HepG2 (cell line): ENCODE measurements at regions not wholly inside any gene's neighbourhood (a gene's known extent, or its start where the extent isn't known, plus 50 kb on each side); places are given as distances from the start of the nearest gene placed in this dataset.

ENCODE experiments used
- ATAC-seq: fragments of 200-7000 bp; cut with Tn5 transposase; 3 replicates; pipeline ENCODE4 v1.9.1; 2020; ENCODE audit warnings: mild to moderate bottlenecking, moderate library complexity
- BruUV-seq: library from RNA; stranded (reverse); fragments of 400-500 nt; replicated peaks from 2 replicates; lab custom pipeline; 2021; lab: Mats Ljungman, UMichigan
- CTCF ChIA-PET: fragments of 300-600 bp; formaldehyde crosslinking; extraction: SDS; loops from one replicate; lab custom pipeline; 2021; ENCODE audit warnings: low total read pairs, inconsistent platforms, low intra/inter-chr PET ratio; lab: Yijun Ruan, JAX
- POLR2A ChIA-PET: fragments of 350-600 bp; sonication (Branson Sonifier 250); formaldehyde crosslinking; loops from one replicate; lab custom pipeline; 2020; ENCODE audit warnings: antibody characterized with exemption, inconsistent platforms; lab: Yijun Ruan, JAX
- DNase-seq: peaks from one replicate; pipeline ENCODE4 v3.0.0-alpha.2; 2015; ENCODE audit warnings: low spot score
- FAIRE-seq: peaks from 3 replicates; lab custom pipeline; 2011; peaks lifted over from hg19 to GRCh38; lab: Jason Lieb, UNC
- H2AFZ ChIP-seq: one replicate; pipeline ENCODE4 v1.6.1; 2011; ENCODE audit warnings: low read length, inconsistent platforms
- H3K27ac ChIP-seq: fragments of 300-600 bp; 3 replicates; pipeline ENCODE4 v1.8.0; 2011; ENCODE audit warnings: mixed run types, mild to moderate bottlenecking, mixed read lengths, low read length, inconsistent platforms; ENCODE audit not compliant: insufficient read depth; ENCODE audit errors: extremely low read length
- H3K27me3 ChIP-seq, 2 experiments: fragments of 200-600 bp in 1 of 2; 2 replicates in 1 of 2; 3 replicates in 1 of 2; pipeline versions ENCODE4 v1.6.0 to v1.8.0; 2011; ENCODE audit warnings: low read length in 2 of 2, mild to moderate bottlenecking in 2 of 2, moderate library complexity in 2 of 2, inconsistent platforms in 1 of 2; ENCODE audit not compliant: insufficient read depth in 2 of 2, control insufficient read depth in 1 of 2
- H3K36me3 ChIP-seq, 2 experiments: fragments of 200-600 bp in 1 of 2; replicated peaks in 1 of 2; 2 replicates in 1 of 2; 3 replicates in 1 of 2; pipeline versions ENCODE4 v1.5.1 to v1.8.0; 2011; ENCODE audit warnings: low read length in 2 of 2, inconsistent platforms in 1 of 2; ENCODE audit not compliant: insufficient read depth in 2 of 2, control insufficient read depth in 1 of 2
- H3K4me1 ChIP-seq: 2 replicates; pipeline ENCODE4 v1.5.1; 2012; ENCODE audit warnings: low read length, inconsistent platforms; ENCODE audit not compliant: insufficient read depth
- H3K4me2 ChIP-seq: 2 replicates; pipeline ENCODE4 v1.6.0; 2011; ENCODE audit warnings: low read depth, low read length, inconsistent platforms
- H3K4me3 ChIP-seq, 3 experiments: fragments of 200-600 bp in 1 of 3; sonication (generic), shearing (Covaris generic) in 1 of 3; replicated peaks in 1 of 3; 2 replicates each; pipeline ENCODE4 v1.5.1; 2011 to 2016; ENCODE audit warnings: low read length in 3 of 3, inconsistent platforms in 2 of 3, low read depth in 2 of 3, mild to moderate bottlenecking in 2 of 3, control low read depth in 1 of 3, mixed read lengths in 1 of 3; ENCODE audit not compliant: insufficient read depth in 1 of 3
- H3K79me2 ChIP-seq: one replicate; pipeline ENCODE4 v1.6.1; 2011; ENCODE audit warnings: low read length, inconsistent platforms; ENCODE audit not compliant: insufficient read depth
- H3K9ac ChIP-seq: 2 replicates; pipeline ENCODE4 v1.6.0; 2011; ENCODE audit warnings: mild to moderate bottlenecking, low read depth, low read length, inconsistent platforms; ENCODE audit not compliant: insufficient read depth
- H3K9me3 ChIP-seq: 2 replicates; pipeline ENCODE4 v1.5.1; 2012; ENCODE audit warnings: mild to moderate bottlenecking, low read length
- H4K20me1 ChIP-seq: 2 replicates; pipeline ENCODE4 v1.6.0; 2011; ENCODE audit warnings: inconsistent platforms, mild to moderate bottlenecking, low read length, moderate library complexity; ENCODE audit not compliant: insufficient read depth
- CCAR2 ChIP-seq: fragments of 200-400 bp; formaldehyde crosslinking; optimal IDR thresholded peaks from 2 replicates; pipeline ENCODE3; 2018; ENCODE audit warnings: low read depth, mild to moderate bottlenecking, low read length, moderate library complexity
- MIER2 ChIP-seq: IDR thresholded peaks from 2 replicates; pipeline ENCODE4 v1.6.1; 2016; ENCODE audit warnings: missing biosample characterization, missing genetic modification reagents
- RAD21 ChIP-seq: fragments of 450-650 bp; formaldehyde crosslinking; IDR thresholded peaks from 2 replicates; pipeline ENCODE4 v1.5.0; 2020; ENCODE audit warnings: mild to moderate bottlenecking
- SUZ12 ChIP-seq: fragments of 150-350 bp; IDR thresholded peaks from 2 replicates; pipeline ENCODE4 v1.6.1; 2014; ENCODE audit warnings: low read depth, low read length
- ZFP36L1 ChIP-seq: sonication (generic); formaldehyde crosslinking; IDR thresholded peaks from 2 replicates; pipeline ENCODE4 v1.8.0; 2022; ENCODE audit warnings: mild to moderate bottlenecking, missing genetic modification reagents, moderate library complexity
- ZNF30 ChIP-seq: sonication (generic); formaldehyde crosslinking; IDR thresholded peaks from 2 replicates; pipeline ENCODE4 v1.5.0; 2020; ENCODE audit warnings: mild to moderate bottlenecking, missing genetic modification reagents
- ZNF570 ChIP-seq: sonication (generic); formaldehyde crosslinking; IDR thresholded peaks from 2 replicates; pipeline ENCODE4 v1.4.0; 2020; ENCODE audit warnings: mild to moderate bottlenecking, missing genetic modification reagents, borderline replicate concordance
- WGBS: methylation state at CpG from one replicate; pipeline ENCODE4 v1.1.6; 2017; ENCODE audit warnings: low lambda C conversion rate; 5-methylcytosine and 5-hydroxymethylcytosine counted together
- in situ Hi-C: cut with HindIII; loops from 2 replicates; pipeline ENCODE4 v1.10.0; 2017; ENCODE audit warnings: low pct_unique_long_range_greater_than_20kb; ENCODE audit not compliant: extremely low pct_ligation_motif_present
- intact Hi-C: fragments of 100-400 bp; cut with micrococcal nuclease; formaldehyde crosslinking; loops from one replicate; pipeline ENCODE4 v1.10.0; 2022; ENCODE audit not compliant: unreplicated experiment
- TF ChIP-seq, protein P1 (sequence below): sonication (generic); formaldehyde crosslinking; IDR thresholded peaks from 2 replicates; pipeline ENCODE4 v1.4.0; 2020; ENCODE audit warnings: low read depth, missing genetic modification reagents

- DNase-seq (no peak), FAIRE-seq (no peak), ATAC-seq (no peak)
- in situ Hi-C loops (no loop called here), intact Hi-C loops (no loop called here)
- Histone ChIP-seq H3K27ac (no peak overlapping the region), H2AFZ (no peak overlapping the region), H3K79me2 (no peaks in the 10 kb centered on the region), H3K36me3 (no peaks in the 10 kb centered on the region), H3K27me3 (no peaks in the 10 kb centered on the region), H3K4me1 (no peaks in the 10 kb centered on the region), H3K4me2 (no peak overlapping the region), H3K9me3 (no peaks in the 10 kb centered on the region), H3K4me3 (no peak overlapping the region), H3K9ac (no peak overlapping the region), H4K20me1 (no peaks in the 10 kb centered on the region)
- no peak for TF ChIP-seq ZNF570 (CRISPR knock-in tag)
- TF ChIP-seq CCAR2 = no peak
- TF ChIP-seq SUZ12 = no peak
- no peak for TF ChIP-seq RAD21 (CRISPR knock-in tag)
- TF ChIP-seq, protein P1, sequence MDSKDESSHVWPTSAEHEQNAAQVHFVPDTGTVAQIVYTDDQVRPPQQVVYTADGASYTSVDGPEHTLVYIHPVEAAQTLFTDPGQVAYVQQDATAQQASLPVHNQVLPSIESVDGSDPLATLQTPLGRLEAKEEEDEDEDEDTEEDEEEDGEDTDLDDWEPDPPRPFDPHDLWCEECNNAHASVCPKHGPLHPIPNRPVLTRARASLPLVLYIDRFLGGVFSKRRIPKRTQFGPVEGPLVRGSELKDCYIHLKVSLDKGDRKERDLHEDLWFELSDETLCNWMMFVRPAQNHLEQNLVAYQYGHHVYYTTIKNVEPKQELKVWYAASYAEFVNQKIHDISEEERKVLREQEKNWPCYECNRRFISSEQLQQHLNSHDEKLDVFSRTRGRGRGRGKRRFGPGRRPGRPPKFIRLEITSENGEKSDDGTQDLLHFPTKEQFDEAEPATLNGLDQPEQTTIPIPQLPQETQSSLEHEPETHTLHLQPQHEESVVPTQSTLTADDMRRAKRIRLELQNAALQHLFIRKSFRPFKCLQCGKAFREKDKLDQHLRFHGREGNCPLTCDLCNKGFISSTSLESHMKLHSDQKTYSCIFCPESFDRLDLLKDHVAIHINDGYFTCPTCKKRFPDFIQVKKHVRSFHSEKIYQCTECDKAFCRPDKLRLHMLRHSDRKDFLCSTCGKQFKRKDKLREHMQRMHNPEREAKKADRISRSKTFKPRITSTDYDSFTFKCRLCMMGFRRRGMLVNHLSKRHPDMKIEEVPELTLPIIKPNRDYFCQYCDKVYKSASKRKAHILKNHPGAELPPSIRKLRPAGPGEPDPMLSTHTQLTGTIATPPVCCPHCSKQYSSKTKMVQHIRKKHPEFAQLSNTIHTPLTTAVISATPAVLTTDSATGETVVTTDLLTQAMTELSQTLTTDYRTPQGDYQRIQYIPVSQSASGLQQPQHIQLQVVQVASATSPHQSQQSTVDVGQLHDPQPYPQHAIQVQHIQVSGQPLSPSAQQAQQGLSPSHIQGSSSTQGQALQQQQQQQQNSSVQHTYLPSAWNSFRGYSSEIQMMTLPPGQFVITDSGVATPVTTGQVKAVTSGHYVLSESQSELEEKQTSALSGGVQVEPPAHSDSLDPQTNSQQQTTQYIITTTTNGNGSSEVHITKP (CRISPR knock-in tag) = no peak
- TF ChIP-seq ZFP36L1 (CRISPR knock-in tag) = no peak
- no peak for TF ChIP-seq MIER2 (CRISPR knock-in tag)
- TF ChIP-seq ZNF30 = no peak
- 0% methylated on average over 1 of the region's 1 CpG for whole genome bisulfite sequencing
- BruUV-seq = no TSS peak
- ChIA-PET POLR2A (no interaction called here), CTCF (no interaction called here)
These were observed 153.8 kb upstream of the ANKRD50 start for GRCh38 chr4:124866301-124866700.
